GM12865 (cell line): ENCODE measurements at regions not wholly inside any gene's neighbourhood (a gene's known extent, or its start where the extent isn't known, plus 50 kb on each side); places are given as distances from the start of the nearest gene placed in this dataset.
"Not testable (repeated sequence)": the region's sequence is repeated elsewhere in the genome, so short reads cannot be mapped to it uniquely, and the experiment has no call there.

Experiments used
- DNase-seq: peaks from one replicate; pipeline ENCODE4 v3.0.0; 2010; ENCODE audit warnings: low read depth
- H3K4me3 ChIP-seq: 2 replicates; pipeline ENCODE4 v1.5.1; 2011; ENCODE audit warnings: mild to moderate bottlenecking, low read depth, low read length, control low read depth
- CTCF ChIP-seq: IDR thresholded peaks from 2 replicates; pipeline ENCODE4 v1.5.1; 2011; ENCODE audit warnings: low read length, control low read depth, low read depth, inconsistent platforms; ENCODE audit not compliant: insufficient read depth; ENCODE audit errors: missing control alignments

GRCh38 chr16:29257419-29258336 is 148.8 kb downstream of the NPIPB11 start:
- H3K4me3 ChIP-seq, DNase-seq: not testable (repeated sequence)

- TF ChIP-seq CTCF, result no peak
- H3K4me3 ChIP-seq, result no peak overlapping the region
- DNase-seq, result no peak
These were observed 150.0 kb downstream of the NPIPB11 start for GRCh38 chr16:29256501-29256981.

GRCh38 chr16:29255957-29256356 is 150.6 kb downstream of the NPIPB11 start:
- DNase-seq, H3K4me3 ChIP-seq: not testable (repeated sequence)

GRCh38 chr16:29255496-29255796 is 151.1 kb downstream of the NPIPB11 start:
- not testable (repeated sequence) for DNase-seq

GRCh38 chr16:29254676-29255495 is 151.6 kb downstream of the NPIPB11 start:
- no peak overlapping the region for H3K4me3 ChIP-seq
- no peak for DNase-seq
- TF ChIP-seq CTCF, result no peak

More at GRCh38 chr16:29255496-29255796, 151.1 kb downstream of the NPIPB11 start:
- not testable (repeated sequence) for H3K4me3 ChIP-seq

- DNase-seq, H3K4me3 ChIP-seq: not testable (repeated sequence)
These were observed 152.6 kb downstream of the NPIPB11 start for GRCh38 chr16:29253716-29254590.

- H3K4me3 ChIP-seq, DNase-seq: not testable (repeated sequence)
These were observed 153.4 kb downstream of the NPIPB11 start for GRCh38 chr16:29253066-29253590.

- H3K4me3 ChIP-seq, DNase-seq: not testable (repeated sequence)
These were observed 154.2 kb downstream of the NPIPB11 start for GRCh38 chr16:29252311-29252710.

GRCh38 chr16:29251571-29252011 is 154.9 kb downstream of the NPIPB11 start:
- DNase-seq, H3K4me3 ChIP-seq: not testable (repeated sequence)

GRCh38 chr16:29250923-29251434 is 155.5 kb downstream of the NPIPB11 start:
- DNase-seq, H3K4me3 ChIP-seq: not testable (repeated sequence)

- not testable (repeated sequence) for H3K4me3 ChIP-seq, DNase-seq
These were observed 156.0 kb downstream of the NPIPB11 start for GRCh38 chr16:29250469-29250868.

- not testable (repeated sequence) for DNase-seq, H3K4me3 ChIP-seq
These were observed 157.6 kb downstream of the NPIPB11 start for GRCh38 chr16:29248940-29249318.

GRCh38 chr16:29248306-29248939 is 158.1 kb downstream of the NPIPB11 start:
- DNase-seq, result not testable (repeated sequence)

GRCh38 chr16:29246091-29246490 is 160.4 kb downstream of the NPIPB11 start:
- DNase-seq, H3K4me3 ChIP-seq: not testable (repeated sequence)

More at GRCh38 chr16:29248306-29248939, 158.1 kb downstream of the NPIPB11 start:
- not testable (repeated sequence) for H3K4me3 ChIP-seq
